Prostate gland (tissue), 2 donors: ENCODE measurements at regions not wholly inside any gene's neighbourhood (a gene's known extent, or its start where the extent isn't known, plus 50 kb on each side); places are given as distances from the start of the nearest gene placed in this dataset.

Experiments used
- POLR2A ChIP-seq: fragments of 450-650 bp; IDR thresholded peaks from one replicate; pipeline ENCODE4 v1.6.1; 2016; ENCODE audit warnings: antibody characterized with exemption, mild to moderate bottlenecking
- POLR2AphosphoS5 ChIP-seq: sonication (generic); formaldehyde crosslinking; IDR thresholded peaks from one replicate; pipeline ENCODE4 v1.6.1; 2017; ENCODE audit warnings: antibody characterized with exemption
- TF ChIP-seq, protein P1 (sequence below), 4 experiments: fragments of 200-600 bp in 2 of 4; fragments of 450-650 bp in 2 of 4; sonication (generic) in 2 of 4; IDR thresholded peaks; 1 replicate in 3 of 4; 2 replicates in 1 of 4; pipeline ENCODE4 v1.5.1; 2016 to 2019; ENCODE audit warnings: antibody characterized with exemption in 4 of 4, mild to moderate bottlenecking in 2 of 4, moderate library complexity in 2 of 4

DNA sequence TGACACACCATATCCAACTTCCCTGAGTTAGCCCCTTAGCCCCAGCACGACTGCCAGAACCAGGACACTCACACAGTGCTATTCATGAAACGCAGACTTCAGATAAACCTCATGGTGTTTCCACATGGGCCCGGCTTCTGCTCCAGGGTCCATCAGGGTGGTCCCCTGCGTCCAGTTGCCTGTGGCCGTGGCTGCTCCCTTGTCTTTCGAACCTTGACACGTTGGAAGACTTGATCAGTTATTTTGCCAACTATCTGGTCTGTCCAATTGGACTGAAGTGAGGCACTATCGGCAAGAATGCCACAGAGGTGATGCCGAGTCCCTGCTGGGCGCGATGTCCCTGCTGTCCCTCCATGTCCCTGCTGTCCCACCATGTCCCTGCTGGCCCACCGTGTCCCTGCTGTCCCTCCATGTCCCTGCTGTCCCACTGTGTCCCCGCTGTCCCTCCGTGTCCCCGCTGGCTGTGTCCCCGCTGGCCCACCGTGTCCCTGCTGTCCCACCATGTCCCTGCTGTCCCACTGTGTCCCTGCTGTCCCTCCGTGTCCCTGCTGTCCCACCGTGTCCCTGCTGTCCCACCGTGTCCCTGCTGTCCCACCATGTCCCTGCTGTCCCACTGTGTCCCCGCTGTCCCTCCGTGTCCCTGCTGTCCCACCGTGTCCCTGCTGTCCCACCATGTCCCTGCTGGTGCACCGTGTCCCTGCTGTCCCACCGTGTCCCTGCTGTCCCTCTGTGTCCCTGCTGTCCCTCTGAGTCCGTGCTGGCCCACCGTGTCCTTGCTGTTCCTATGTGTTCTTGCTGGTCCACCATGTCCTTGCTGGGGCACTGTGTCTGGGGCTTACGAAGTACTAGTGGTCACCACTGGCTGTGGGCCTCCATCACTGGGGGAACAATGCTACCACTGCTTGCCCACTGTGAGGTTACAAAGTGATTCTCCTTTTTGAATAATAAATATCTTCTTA is 251.4 kb downstream of the DLL1 start:
- TF ChIP-seq, protein P1, sequence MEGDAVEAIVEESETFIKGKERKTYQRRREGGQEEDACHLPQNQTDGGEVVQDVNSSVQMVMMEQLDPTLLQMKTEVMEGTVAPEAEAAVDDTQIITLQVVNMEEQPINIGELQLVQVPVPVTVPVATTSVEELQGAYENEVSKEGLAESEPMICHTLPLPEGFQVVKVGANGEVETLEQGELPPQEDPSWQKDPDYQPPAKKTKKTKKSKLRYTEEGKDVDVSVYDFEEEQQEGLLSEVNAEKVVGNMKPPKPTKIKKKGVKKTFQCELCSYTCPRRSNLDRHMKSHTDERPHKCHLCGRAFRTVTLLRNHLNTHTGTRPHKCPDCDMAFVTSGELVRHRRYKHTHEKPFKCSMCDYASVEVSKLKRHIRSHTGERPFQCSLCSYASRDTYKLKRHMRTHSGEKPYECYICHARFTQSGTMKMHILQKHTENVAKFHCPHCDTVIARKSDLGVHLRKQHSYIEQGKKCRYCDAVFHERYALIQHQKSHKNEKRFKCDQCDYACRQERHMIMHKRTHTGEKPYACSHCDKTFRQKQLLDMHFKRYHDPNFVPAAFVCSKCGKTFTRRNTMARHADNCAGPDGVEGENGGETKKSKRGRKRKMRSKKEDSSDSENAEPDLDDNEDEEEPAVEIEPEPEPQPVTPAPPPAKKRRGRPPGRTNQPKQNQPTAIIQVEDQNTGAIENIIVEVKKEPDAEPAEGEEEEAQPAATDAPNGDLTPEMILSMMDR (IDR thresholded peaks at IDR 0.05), result no peak
- no peak for TF ChIP-seq POLR2A
- no peak for TF ChIP-seq POLR2AphosphoS5
